ENCODE measurements at regions not wholly inside any gene's neighbourhood (a gene's known extent, or its start where the extent isn't known, plus 50 kb on each side); places are given as distances from the start of the nearest gene placed in this dataset.
A peak's percentile ranks its signal among the peaks of the same experiment; 100 is the strongest.

DNA sequence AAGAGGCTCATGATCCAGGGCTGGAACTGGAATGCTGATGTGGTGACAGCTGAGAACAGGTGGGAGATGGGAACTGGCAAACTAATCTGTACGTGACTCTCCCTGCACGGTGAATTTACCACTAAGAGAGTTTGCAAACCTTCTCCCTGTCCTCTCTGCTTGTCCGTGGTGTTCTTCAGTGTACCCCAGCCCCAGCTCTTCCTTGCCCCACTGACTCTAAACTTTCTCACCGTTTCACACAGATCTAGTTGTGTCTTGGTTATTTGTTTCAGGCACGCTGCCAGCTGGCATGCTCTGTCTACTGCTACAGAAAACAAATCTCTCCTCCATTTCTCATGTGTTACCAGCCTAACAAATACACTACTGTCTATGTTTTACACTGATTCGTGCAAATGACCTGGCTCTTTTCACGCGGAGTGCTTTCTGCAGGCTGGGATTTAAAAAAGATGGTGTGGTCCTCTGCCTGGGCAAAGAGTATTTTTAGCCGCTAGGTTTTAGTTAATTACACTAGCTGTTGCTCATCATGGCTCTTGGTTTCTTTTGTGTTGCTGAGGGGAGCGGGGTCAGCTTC lies 192.7 kb upstream of the LRIG1 start:
- DNase-seq = peak; percentile 35

DNA sequence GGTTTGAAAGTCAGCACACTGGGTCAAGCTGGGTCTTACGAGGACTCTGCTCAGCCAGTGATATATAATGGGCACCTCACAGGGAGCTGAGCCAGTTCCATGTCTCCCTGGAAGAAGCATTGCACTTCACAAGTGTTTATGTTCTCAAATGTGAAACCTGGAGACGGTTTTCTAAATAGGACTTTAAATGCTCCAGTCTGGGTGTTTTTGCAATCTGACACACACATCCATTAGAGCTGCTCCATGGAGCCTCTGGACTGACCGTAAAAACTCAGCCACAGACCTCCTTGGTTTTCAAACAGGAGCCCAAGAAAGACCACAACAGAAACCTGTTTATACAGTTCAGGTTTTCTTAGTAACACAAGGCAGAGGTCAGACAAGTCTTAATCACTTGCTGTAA lies 201.3 kb upstream of the LRIG1 start:
- DNase-seq = no peak

DNA sequence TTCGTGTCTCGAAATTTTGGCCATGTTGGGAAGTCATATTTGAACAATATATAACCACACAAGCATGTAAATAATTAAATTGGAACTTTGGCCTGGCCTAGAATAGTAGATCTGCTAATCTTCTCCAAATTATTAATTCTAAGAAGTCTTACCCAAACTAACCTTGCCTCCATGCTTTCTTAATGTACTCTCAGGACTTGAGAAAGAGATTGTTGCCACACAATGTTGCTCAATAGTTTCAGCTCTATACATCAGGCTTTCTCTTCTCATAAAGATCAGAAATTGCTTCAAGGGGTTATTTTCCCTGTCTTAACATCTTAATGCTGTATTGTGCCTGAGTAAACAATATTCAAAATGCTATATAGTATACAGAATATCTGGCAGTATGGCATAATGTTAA lies 202.7 kb upstream of the LRIG1 start:
- no peak for DNase-seq

DNA sequence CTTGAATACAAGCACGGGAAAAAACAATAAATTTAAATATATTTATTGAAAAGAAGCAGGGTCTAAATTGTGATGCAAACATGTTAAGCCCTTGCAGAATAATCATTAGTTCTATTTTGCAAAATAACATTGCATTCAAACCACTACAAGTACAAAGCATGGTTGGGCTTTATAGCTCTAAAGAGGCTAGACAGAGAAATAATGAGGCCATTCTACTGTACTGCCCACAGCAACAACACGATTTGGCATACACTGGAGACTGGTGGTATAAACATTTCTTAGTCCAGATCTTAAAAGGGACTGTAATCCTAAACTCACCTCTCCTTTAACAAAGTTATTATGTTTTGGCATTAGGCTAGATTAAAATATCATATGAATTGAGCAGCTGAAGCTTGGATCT lies 204.3 kb upstream of the LRIG1 start:
- DNase-seq = no peak

DNA sequence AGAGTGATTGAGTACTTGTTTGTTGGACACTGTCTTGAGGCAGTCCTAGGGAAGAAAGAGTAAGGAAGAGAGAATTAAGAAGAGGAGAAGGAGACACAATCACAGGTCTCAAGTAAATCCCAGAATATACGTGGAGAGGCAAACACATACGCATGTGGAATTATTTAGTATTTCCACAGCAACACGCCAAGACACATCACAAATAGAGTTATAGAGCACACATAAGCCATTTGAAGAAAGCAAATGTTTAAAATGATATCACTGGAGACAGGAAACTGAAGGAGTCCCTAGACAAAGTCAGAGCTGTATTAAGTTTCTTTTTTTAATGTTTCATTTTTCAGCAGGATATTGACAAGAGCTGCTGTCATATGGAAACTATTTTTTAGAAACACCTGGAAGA lies 206.1 kb upstream of the LRIG1 start:
- DNase-seq = no peak

DNA sequence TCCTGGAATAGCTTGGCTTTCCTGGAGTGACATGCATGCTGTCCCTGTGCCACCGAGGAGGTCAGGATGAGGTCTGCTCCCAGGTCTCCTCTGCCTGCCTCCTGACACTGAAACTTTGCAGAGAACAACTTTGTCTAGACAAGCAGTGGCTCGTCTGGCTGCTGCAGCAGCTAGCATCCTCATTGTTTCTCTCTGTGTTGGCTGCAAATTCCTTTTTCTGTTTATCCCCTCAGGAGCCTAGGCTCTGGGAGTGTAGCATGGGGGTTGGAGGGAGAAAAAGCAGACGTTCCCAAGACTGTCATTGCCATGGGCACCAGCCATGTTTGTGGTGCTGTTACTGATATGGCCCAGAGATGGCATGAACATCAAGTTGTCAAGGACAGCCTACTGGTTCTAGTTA lies 208.7 kb upstream of the LRIG1 start:
- no peak for DNase-seq

DNA sequence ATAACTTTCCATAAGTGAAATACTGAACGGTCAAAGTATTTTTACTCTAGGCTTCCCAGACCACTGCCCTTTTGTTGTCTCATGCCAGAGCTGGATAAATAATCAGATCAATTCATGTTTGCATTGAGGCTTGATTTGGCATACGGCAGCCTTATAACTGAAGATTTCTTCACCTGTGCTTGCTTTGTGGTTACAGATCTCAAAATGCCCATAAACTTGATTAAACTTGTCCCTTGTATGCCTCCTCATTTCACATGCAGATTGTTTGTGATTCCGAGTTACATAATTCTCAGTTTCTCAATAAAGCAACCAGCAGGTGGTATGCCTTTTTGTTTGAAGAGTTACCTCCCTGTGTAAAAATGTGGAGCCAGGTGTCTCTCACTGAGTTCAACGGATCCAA lies 211.4 kb upstream of the LRIG1 start:
- no peak for DNase-seq

DNA sequence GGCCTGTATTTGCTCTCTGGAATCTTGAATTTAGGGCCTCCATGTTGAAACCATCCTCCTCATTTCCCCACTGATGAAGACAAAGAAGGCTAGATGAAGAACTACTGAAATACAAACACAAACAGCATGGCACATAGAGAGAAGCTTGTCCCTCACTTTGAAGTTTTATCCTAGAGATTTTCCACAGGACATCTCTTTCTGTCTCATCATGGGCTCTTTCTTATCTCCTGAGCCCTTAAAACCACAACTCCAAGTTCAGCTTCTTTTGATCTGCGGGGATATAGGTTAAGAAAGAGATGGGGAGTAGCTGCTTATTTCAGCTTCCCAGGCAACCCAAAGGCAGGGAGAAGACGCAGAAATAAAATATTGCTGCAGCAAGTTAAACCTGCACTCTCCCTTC lies 213.1 kb upstream of the LRIG1 start:
- no peak for DNase-seq

DNA sequence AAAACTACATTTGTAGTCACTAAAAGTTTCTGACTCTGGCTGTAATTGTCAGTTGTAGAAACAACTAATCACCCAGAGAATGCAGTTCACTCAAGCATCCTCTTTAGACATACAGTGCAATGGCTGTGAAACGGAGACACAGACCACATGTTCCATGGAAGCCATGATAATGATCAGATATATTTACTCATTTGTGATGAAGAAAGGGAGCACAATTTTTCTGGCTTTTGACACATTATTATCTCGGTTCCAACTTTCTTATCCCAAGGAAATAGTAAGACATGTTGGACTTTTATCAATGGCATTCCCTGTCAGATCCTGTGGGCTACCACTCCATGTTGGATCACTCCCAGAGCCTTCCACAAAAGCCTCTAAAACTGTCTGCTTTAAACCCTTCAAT lies 215.0 kb upstream of the LRIG1 start:
- DNase-seq = no peak

DNA sequence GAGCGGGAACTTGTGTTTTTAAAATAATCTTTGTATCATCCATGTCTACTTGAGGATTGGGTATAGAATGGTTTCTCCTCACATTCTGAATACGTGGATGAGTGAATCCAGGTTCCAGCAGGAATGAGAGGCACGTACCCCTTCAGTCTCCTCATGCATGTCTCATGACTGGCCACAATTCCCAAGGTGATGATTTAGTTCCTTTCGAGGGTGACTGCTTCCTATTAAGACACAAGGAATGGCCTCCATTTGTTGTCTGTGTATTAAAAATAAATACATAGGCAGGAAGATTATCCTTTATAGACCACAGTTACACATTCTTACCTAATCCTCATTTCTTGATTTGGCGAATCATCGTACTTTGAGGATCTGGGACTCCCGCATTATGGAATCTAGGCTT lies 217.0 kb upstream of the LRIG1 start:
- DNase-seq = peak; percentile 63

DNA sequence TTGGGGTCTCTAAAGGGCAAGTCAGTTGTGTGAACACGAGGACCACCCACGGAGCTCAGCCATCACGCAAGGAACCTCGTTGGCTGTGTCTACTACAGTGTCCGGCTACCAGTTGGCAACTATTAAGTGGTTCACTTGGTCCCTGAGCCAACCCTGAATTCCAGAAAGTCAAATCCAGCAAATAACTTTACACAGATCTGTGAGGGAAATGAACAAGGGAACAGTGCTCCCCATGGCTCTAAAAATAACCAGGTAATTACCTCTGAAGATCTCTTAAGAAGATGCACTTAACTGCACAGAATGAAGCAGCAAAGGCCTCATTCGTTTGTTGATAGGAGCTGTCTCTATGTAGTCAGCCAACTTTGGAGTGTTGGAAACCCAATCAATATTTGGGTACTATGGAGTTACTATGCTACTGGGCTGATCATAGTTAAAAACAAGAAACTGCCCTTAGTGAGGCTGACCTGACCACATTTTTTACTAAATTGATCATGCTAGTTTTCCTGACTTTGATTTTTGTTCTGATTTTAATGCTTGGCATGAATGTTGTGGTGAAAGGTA lies 219.1 kb upstream of the LRIG1 start:
- no peak for DNase-seq

DNA sequence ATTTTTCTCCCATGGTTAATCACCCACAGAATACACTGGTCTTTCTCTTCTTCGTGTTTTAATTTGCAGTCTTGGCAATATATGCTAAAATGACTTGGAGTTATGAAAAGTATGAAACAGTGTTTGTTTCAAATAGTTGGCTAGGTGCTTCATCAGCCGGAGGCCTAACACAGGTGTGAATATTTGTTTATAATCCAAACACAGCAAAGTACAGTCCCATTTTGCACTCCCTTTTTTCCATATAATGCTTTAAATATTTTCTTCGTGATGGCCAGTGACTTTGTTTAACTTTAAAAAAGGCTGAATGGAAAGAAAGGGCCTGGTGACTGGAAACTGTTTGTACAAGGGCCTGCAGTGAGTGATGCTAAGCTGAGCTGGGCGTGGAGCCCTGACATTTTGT lies 219.7 kb upstream of the LRIG1 start:
- no peak for DNase-seq

DNA sequence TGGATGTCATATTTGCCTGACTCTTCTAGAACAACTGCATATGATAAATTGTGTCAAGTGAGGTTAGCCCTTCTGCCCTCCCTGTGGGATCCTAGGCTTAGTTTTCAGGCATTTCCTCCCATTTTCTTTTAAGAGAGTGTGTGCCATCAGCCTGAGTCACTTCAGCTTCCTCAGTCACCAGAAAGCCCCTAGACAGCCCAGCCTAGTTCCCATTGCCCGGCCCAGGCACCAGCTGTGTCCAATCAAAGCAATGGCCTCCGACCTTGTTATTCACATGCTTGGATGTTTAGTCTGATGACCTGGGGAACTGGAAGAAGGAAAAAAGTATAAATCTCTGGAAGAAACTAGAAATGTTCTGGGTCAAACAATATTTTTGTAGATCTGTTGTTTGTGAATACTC lies 221.9 kb upstream of the LRIG1 start:
- peak; percentile 81 for DNase-seq

DNA sequence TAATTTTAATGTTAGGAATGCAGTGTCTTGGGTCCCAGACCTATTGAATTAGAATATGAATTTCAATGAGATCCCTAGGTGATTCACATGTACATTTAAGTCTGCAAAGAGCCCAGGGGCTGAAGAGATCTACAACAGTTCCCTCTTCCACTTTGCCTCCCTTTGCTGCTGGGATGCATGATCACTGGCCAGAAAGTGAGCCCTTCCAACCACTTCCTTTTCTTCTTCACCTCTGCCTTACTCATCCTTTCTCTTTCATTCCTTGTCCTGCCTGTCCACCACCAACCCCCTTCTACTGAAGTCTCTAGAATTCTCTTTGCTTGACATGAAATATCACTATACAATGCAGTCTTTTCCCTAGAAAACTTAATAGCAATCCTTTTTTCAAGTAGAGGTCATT lies 222.4 kb upstream of the LRIG1 start:
- DNase-seq = peak; percentile 42

DNA sequence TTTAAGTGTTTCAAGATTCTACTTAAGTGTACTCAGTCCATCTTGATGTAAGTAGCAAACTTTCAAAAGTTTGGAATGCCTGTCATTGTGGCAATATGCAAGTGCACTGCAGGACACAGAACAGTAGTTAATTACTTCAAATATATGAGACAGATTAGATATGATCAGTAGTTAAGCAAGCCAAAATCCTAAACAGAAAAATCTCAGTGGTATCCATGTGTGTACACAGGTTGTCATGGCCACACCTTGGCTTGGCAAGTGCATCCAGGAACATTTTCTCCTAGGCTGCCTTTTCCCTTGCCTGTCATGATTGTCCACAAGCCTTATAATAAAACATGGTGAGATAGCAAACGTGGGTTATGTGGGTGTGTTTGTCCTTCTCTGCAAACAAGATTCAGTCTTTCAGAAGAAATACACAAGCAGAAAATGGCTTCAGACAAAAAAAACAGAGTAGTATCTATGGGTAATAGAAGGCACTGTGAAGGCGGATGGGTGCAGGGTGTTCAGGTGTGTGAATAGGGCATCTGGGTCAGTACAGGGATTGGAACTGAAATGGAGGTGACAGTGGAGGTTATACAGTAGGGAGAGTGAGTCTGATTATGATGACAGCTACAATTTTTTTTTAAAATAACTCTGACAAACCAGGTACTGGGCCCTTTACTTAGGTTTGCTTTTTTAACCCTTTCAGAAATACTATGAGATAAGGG lies 229.0 kb upstream of the LRIG1 start:
- DNase-seq = no peak

DNA sequence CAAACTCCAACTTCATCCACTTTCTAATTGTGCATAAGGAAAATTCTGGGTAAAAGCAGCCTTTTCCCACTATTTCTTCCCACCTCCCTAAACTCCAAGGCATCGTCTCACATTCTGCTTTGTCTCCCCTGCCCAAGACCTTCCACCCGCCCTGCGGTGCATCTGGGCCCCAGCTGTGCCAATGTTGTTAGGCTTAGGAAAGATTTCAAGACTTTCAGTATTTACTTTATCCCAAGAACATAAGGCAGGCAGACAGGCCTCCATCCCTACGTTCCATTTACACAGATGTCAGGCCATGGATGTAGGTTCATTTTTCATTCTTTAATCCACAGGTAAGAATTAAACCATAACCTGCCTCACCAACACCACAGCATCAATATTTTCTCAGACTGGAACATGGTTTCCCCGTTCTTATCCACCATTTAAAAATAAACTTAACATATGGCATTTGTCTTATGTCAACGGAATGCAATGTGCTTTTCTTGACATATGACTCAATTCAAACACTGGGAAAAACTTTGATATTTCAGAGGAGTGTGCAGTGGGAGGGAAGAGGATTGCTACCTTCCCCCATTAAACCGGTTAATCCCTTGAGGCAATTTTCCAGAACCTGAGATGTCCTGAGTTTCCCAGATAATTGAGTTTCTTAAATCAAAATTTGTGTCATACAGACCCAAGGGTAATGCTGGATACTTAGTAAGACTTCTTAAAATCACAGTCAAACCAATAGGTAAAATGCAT lies 238.0 kb upstream of the LRIG1 start:
- peak; percentile 83 for DNase-seq

DNA sequence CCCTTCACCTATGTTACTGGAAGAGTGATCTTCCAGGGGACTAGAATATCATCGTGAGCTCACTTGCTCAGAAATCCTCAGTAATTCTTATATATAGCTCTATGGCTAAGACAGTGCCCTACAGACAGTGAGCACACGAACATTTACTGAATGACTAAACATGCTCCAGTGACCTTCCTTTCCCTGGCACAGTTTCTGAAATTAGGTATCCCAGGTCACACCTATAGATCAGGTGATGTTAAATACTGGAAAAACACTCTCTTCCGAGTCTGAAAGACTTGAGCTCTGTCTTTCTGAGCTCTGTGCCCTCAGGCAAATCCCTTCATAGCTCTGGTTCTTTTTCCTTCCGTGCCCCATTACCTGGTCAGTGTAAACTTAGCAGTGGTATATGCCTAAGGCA lies 239.4 kb upstream of the LRIG1 start:
- DNase-seq = no peak

DNA sequence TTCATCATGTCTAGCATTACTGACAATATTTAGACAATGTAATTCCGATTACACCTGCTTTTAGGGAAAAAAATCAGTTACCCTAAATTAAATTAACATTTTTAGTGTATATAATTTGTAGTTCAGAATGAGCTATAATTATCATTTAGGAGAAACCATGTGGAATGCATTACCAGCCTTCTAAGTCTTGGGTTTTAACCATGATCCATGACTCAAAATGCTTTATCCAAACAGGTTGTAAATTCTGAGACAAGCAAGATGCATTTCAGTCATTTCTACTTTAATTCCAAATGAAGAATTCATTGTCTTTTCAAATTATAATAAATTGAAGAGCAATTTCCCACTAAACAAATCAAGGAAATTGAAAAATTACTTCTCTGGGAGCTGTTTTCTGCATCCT lies 243.7 kb upstream of the LRIG1 start:
- peak; percentile 16 for DNase-seq

DNA sequence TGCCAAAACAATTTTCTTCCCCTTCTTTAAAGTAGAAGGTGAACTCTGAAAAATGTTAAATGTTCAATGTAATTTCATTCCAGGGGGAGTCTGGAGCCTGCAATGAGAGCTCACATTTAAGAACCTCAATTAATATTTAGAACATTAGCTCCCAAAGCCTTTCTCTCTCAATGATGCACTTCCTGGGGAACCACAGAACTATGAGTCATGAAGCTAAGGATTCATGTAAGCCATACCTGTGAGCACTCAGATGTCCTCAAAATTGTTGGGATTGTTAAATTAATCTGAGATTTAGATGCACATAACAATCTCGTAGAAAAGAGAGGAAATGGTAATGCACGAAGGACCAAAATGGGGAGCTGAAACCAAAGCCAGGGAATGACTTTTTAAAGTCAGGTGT lies 244.2 kb upstream of the LRIG1 start:
- peak; percentile 40 for DNase-seq

DNA sequence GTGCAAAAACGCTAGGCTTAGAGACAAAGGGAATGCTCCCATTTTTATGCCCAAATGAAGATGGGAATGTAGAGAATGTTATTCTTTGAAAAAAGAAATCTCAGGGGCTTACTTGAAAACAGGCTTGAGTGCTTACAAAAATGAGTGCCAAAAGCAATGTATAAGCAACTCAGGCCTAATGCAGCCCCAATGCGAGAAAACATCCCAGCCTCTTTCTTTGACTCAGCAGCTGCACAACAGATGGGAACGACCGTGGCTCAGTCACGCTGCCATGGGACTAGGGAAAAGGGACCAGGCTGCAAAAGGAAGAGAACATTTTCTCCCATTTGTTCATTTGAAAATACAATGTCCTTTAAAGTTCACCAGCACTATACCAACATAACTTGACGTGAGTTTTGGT lies 246.4 kb upstream of the LRIG1 start:
- peak; percentile 47 for DNase-seq

DNA sequence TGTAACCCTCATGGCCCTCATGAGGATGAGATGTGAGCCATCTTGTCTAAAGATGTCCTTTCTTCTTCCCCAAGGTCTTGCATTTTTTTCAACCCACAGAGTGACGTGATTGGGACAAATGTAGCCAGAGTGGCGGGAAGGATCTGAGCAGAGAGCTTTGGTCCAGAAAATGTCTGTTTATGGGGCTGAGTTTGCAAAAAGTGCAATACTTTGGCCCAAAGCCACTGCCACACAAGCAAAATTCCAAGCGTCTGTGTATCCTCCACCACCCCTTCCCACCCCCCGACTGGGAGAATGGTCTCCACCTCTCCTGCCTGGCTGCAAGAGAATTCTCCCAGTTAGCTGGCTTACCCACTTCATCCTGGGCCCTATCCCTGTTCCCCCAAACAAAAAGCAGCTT lies 246.9 kb upstream of the LRIG1 start:
- DNase-seq = peak; percentile 71

DNA sequence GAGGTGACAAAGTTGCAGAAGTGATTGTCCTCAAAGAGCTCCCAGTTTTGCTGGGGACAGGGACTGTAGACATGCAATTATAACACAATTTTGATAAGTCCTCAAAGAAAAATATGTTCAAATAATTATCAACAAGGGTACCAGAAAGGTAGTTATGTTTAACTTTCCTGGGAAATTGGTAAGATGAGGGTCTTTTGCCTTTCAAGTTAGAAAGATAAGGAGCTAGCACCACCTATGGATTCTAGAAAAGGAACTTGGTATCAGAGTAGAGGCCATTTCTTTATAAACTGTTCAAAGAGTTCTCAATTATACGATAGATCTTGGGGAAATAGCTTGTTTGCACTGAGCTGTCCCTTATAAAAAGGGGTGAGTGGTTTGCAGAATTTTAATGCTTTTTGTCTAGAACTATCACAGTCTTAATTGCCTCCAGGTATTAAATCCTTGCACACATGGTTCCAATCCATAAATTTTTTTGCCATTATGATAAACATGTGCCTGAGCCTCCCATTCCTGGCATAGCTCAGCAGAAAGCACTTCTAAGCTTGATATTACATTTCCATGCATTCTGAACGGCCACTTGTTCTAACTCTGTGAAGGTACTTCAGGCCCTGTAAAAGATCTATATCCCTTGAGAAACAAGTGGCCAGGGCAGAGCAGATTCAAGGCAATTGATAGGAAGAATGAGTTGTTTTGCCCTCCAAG lies 247.5 kb upstream of the LRIG1 start:
- peak; percentile 37 for DNase-seq

DNA sequence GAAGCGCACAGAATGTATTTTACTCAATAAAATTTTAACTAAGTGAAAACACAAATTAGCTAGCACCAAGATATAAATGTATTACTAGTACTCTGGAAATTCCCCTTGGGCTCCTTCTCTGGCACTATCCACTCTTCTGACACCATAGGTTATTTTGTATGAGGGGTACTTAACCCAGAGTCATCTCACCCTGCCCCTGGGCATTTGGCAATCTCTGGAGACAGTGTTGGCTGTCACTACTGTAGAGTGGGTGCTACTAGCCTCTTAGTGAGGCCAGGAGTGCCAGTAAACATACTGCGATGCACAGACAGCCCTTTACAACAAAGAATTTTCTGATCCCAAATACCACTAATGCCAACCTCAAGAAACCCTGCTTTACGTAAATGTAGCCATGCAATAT lies 246.3 kb upstream of the KBTBD8 start:
- no peak for DNase-seq

DNA sequence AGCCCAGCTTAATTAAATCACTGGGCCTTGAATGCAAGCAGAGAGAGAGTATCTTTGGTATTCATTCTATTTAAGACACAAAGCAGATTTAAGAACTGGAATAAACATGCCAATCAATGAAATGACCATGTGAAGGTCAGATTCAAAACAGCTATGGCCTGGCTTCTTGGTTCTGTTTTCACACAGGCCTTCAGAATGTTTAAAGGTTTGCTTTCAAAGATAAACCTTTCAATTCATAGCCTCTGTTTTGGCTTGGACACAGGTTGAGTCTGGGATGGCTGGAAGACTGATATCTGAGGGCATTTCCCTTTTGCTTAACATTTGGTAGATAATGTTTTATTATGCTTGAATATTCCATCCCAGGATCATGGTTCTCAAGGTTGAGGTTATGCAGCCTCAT lies 244.4 kb upstream of the KBTBD8 start:
- no peak for DNase-seq

Data from fibroblast of skin of right biceps (primary cell).